Fibroblast of lung (primary cell): ENCODE measurements at regions not wholly inside any gene's neighbourhood (a gene's known extent, or its start where the extent isn't known, plus 50 kb on each side); places are given as distances from the start of the nearest gene placed in this dataset.

Experiments used
- DNase-seq, 2 donors: peaks; one replicate each; pipeline versions ENCODE4 v3.0.0 to v3.0.0-alpha.2; 2010; ENCODE audit warnings: low read depth in 2 of 2
- H2AFZ ChIP-seq: 2 replicates; pipeline ENCODE4 v1.5.1; 2012; ENCODE audit warnings: low read length, control low read depth, inconsistent platforms
- H3K27ac ChIP-seq: 2 replicates; pipeline ENCODE4 v1.5.1; 2011; ENCODE audit warnings: low read length, control low read depth; ENCODE audit not compliant: insufficient read depth
- H3K27me3 ChIP-seq: 2 replicates; pipeline ENCODE4 v1.5.1; 2011; ENCODE audit warnings: mild to moderate bottlenecking, low read length; ENCODE audit not compliant: control insufficient read depth, insufficient read depth
- H3K36me3 ChIP-seq: 2 replicates; pipeline ENCODE4 v1.5.1; 2011; ENCODE audit warnings: low read length; ENCODE audit not compliant: control insufficient read depth, insufficient read depth
- H3K4me1 ChIP-seq: 2 replicates; pipeline ENCODE4 v1.5.1; 2011; ENCODE audit warnings: low read length; ENCODE audit not compliant: control insufficient read depth, insufficient read depth; ENCODE audit errors: extremely low read depth
- H3K4me2 ChIP-seq: 2 replicates; pipeline ENCODE4 v1.5.1; 2011; ENCODE audit warnings: low read length, control low read depth; ENCODE audit not compliant: insufficient read depth; ENCODE audit errors: extremely low read depth
- H3K4me3 ChIP-seq, 4 experiments: fragments of 200-600 bp in 1 of 4; sonication (generic) in 1 of 4; replicated peaks in 1 of 4; 2 replicates each; pipeline ENCODE4 v1.5.1; 2011 to 2016; ENCODE audit warnings: low read length in 4 of 4, low read depth in 3 of 4, mild to moderate bottlenecking in 3 of 4, control low read depth in 2 of 4, inconsistent platforms in 1 of 4, mixed read lengths in 1 of 4; ENCODE audit not compliant: insufficient read depth in 1 of 4; ENCODE audit errors: control extremely low read depth in 1 of 4
- H3K79me2 ChIP-seq: 2 replicates; pipeline ENCODE4 v1.5.1; 2012; ENCODE audit warnings: mild to moderate bottlenecking, low read length, inconsistent platforms; ENCODE audit not compliant: control insufficient read depth, insufficient read depth
- H3K9ac ChIP-seq: 2 replicates; pipeline ENCODE4 v1.5.1; 2011; ENCODE audit warnings: mild to moderate bottlenecking, low read length, control low read depth; ENCODE audit not compliant: insufficient read depth
- H3K9me3 ChIP-seq: 2 replicates; pipeline ENCODE4 v1.5.1; 2012; ENCODE audit warnings: low read depth, low read length; ENCODE audit not compliant: control insufficient read depth, insufficient read depth
- H4K20me1 ChIP-seq: 2 replicates; pipeline ENCODE4 v1.5.1; 2011; ENCODE audit warnings: low read length; ENCODE audit not compliant: control insufficient read depth, insufficient read depth; ENCODE audit errors: extremely low read depth
- CTCF ChIP-seq, 2 donors: IDR thresholded peaks in 1 of 2; conservative IDR thresholded peaks in 1 of 2; 1 replicate in 1 of 2; 2 replicates in 1 of 2; pipeline ENCODE4 v1.5.1; 2011 to 2012; ENCODE audit warnings: low read length in 2 of 2, control low read depth in 1 of 2, inconsistent platforms in 1 of 2, low read depth in 1 of 2, mild to moderate bottlenecking in 1 of 2
- EZH2 ChIP-seq: IDR thresholded peaks from 2 replicates; pipeline ENCODE4 v1.5.1; 2012; ENCODE audit warnings: low read length, control low read depth, mild to moderate bottlenecking; ENCODE audit errors: missing control alignments

- no peak for DNase-seq
These were observed 327.6 kb upstream of the ZNF32 start for GRCh38 chr10:43976292-43976691.

GRCh38 chr10:43973801-43974200, 325.1 kb upstream of the ZNF32 start:
- Histone ChIP-seq H4K20me1 (no peaks in the 10 kb centered on the region), H3K27me3 (peaks cover 6% of the 10 kb centered on the region), H2AFZ (no peak overlapping the region), H3K79me2 (no peaks in the 10 kb centered on the region), H3K4me2 (no peak overlapping the region), H3K4me3 (no peak overlapping the region), H3K9ac (no peak overlapping the region), H3K27ac (no peak overlapping the region), H3K36me3 (no peaks in the 10 kb centered on the region), H3K9me3 (no peaks in the 10 kb centered on the region), H3K4me1 (no peaks in the 10 kb centered on the region)
- TF ChIP-seq EZH2: no peak
- TF ChIP-seq CTCF (conservative IDR thresholded peaks at IDR 0.05 in 1 of 2, IDR thresholded peaks at IDR 0.05 in 1 of 2; ENCODE audit: low read depth in 1 of 2, low read length in 2 of 2): no peak
- DNase-seq: no peak

More at GRCh38 chr10:43976292-43976691, 327.6 kb upstream of the ZNF32 start:
- TF ChIP-seq EZH2 (no peak), CTCF (conservative IDR thresholded peaks at IDR 0.05 in 1 of 2, IDR thresholded peaks at IDR 0.05 in 1 of 2; ENCODE audit: low read depth in 1 of 2, low read length in 2 of 2) (no peak)
- Histone ChIP-seq H3K36me3 (no peaks in the 10 kb centered on the region), H3K9me3 (no peaks in the 10 kb centered on the region), H3K27ac (no peak overlapping the region), H2AFZ (no peak overlapping the region), H3K4me2 (no peak overlapping the region), H3K27me3 (peaks cover 6% of the 10 kb centered on the region), H3K4me3 (no peak overlapping the region), H4K20me1 (no peaks in the 10 kb centered on the region), H3K9ac (no peak overlapping the region), H3K4me1 (no peaks in the 10 kb centered on the region), H3K79me2 (no peaks in the 10 kb centered on the region)

GRCh38 chr10:43972976-43973647, 324.4 kb upstream of the ZNF32 start:
- no peak for DNase-seq
- H3K27me3 ChIP-seq: peaks cover 9% of the 10 kb centered on the region

More at GRCh38 chr10:43972976-43973647, 324.4 kb upstream of the ZNF32 start:
- Histone ChIP-seq H4K20me1 (no peaks in the 10 kb centered on the region), H2AFZ (no peak overlapping the region), H3K9ac (no peak overlapping the region), H3K36me3 (no peaks in the 10 kb centered on the region), H3K4me1 (no peaks in the 10 kb centered on the region), H3K4me3 (no peak overlapping the region), H3K4me2 (no peak overlapping the region), H3K27ac (no peak overlapping the region), H3K9me3 (no peaks in the 10 kb centered on the region), H3K79me2 (no peaks in the 10 kb centered on the region)
- TF ChIP-seq CTCF (conservative IDR thresholded peaks at IDR 0.05 in 1 of 2, IDR thresholded peaks at IDR 0.05 in 1 of 2; ENCODE audit: low read depth in 1 of 2, low read length in 2 of 2) (no peak), EZH2 (no peak)
